H9 (cell line): ENCODE measurements at regions not wholly inside any gene's neighbourhood (a gene's known extent, or its start where the extent isn't known, plus 50 kb on each side); places are given as distances from the start of the nearest gene placed in this dataset.

Experiments
- DNase-seq: peaks from one replicate; pipeline ENCODE4 v3.0.0-alpha.2; 2017
- H2AFZ ChIP-seq: one replicate; pipeline ENCODE4 v1.6.1; 2013; ENCODE audit warnings: mild to moderate bottlenecking, low read length, control low read depth, moderate library complexity
- H2AK5ac ChIP-seq: 2 replicates; pipeline ENCODE4 v1.6.1; 2013; ENCODE audit warnings: low read length, control low read depth, mixed read lengths; ENCODE audit not compliant: insufficient read length
- H2BK120ac ChIP-seq: one replicate; pipeline ENCODE4 v1.6.1; 2013; ENCODE audit warnings: low read depth, mild to moderate bottlenecking, low read length, control low read depth, inconsistent platforms; ENCODE audit not compliant: poor library complexity, severe bottlenecking
- H2BK12ac ChIP-seq: 2 replicates; pipeline ENCODE4 v1.6.1; 2013; ENCODE audit warnings: low read length, control low read depth, mixed read lengths, low read depth; ENCODE audit not compliant: insufficient read length
- H2BK15ac ChIP-seq: 2 replicates; pipeline ENCODE4 v1.6.1; 2013; ENCODE audit warnings: low read depth, low read length, control low read depth
- H2BK20ac ChIP-seq: one replicate; pipeline ENCODE4 v1.6.1; 2013; ENCODE audit warnings: low read depth, mild to moderate bottlenecking, low read length, control low read depth, inconsistent platforms; ENCODE audit not compliant: poor library complexity, severe bottlenecking
- H2BK5ac ChIP-seq: 2 replicates; pipeline ENCODE4 v1.6.1; 2013; ENCODE audit warnings: low read length, control low read depth, mixed read lengths; ENCODE audit not compliant: insufficient read length
- H3K14ac ChIP-seq: 2 replicates; pipeline ENCODE4 v1.6.1; 2013; ENCODE audit warnings: low read length, control low read depth; ENCODE audit not compliant: insufficient read depth
- H3K18ac ChIP-seq: 2 replicates; pipeline ENCODE4 v1.6.1; 2013; ENCODE audit warnings: low read depth, mild to moderate bottlenecking, mixed read lengths, low read length, control low read depth; ENCODE audit not compliant: insufficient read length
- H3K23ac ChIP-seq: 2 replicates; pipeline ENCODE4 v1.6.1; 2013; ENCODE audit warnings: low read length, control low read depth, mixed read lengths, low read depth; ENCODE audit not compliant: insufficient read length
- H3K23me2 ChIP-seq: 2 replicates; pipeline ENCODE4 v1.6.1; 2013; ENCODE audit warnings: low read depth, mild to moderate bottlenecking, mixed read lengths, low read length, control low read depth; ENCODE audit not compliant: insufficient read length, poor library complexity, severe bottlenecking
- H3K27ac ChIP-seq: 2 replicates; pipeline ENCODE4 v1.5.1; 2013; ENCODE audit warnings: low read length, control low read depth, mixed read lengths, low read depth; ENCODE audit not compliant: insufficient read length
- H3K27me3 ChIP-seq: 2 replicates; pipeline ENCODE4 v1.6.1; 2013; ENCODE audit warnings: low read length, control low read depth, inconsistent platforms; ENCODE audit not compliant: insufficient read depth
- H3K4ac ChIP-seq: 2 replicates; pipeline ENCODE4 v1.6.1; 2013; ENCODE audit warnings: low read depth, mild to moderate bottlenecking, control low read depth, inconsistent platforms, low read length, moderate library complexity
- H3K4me1 ChIP-seq: 2 replicates; pipeline ENCODE4 v1.6.1; 2013; ENCODE audit warnings: low read length, control low read depth, inconsistent platforms; ENCODE audit not compliant: insufficient read depth
- H3K4me2 ChIP-seq: 2 replicates; pipeline ENCODE4 v1.6.1; 2013; ENCODE audit warnings: low read length, control low read depth, mixed read lengths; ENCODE audit not compliant: insufficient read length, insufficient read depth
- H3K56ac ChIP-seq: 2 replicates; pipeline ENCODE4 v1.6.1; 2013; ENCODE audit warnings: low read depth, mild to moderate bottlenecking, mixed read lengths, low read length, control low read depth; ENCODE audit not compliant: insufficient read length
- H3K79me1 ChIP-seq: 2 replicates; pipeline ENCODE4 v1.6.1; 2013; ENCODE audit warnings: low read depth, mild to moderate bottlenecking, moderate library complexity, low read length, control low read depth, inconsistent platforms; ENCODE audit not compliant: insufficient read depth, poor library complexity, severe bottlenecking
- H3K79me2 ChIP-seq: 2 replicates; pipeline ENCODE4 v1.6.1; 2013; ENCODE audit warnings: low read length, control low read depth, inconsistent platforms; ENCODE audit not compliant: insufficient read depth
- H3K9ac ChIP-seq: 2 replicates; pipeline ENCODE4 v1.6.1; 2013; ENCODE audit warnings: low read length, control low read depth, mixed read lengths; ENCODE audit not compliant: insufficient read length; ENCODE audit errors: extremely low read depth
- H3K9me3 ChIP-seq: one replicate; pipeline ENCODE4 v1.6.1; 2013; ENCODE audit warnings: low read depth, low read length, inconsistent platforms; ENCODE audit not compliant: control insufficient read depth
- H3T11ph ChIP-seq: one replicate; pipeline ENCODE4 v1.6.1; 2013; ENCODE audit warnings: mild to moderate bottlenecking, low read length, control low read depth, inconsistent platforms
- H4K20me1 ChIP-seq: one replicate; pipeline ENCODE4 v1.6.1; 2013; ENCODE audit not compliant: control insufficient read depth, insufficient read length, insufficient read depth
- H4K5ac ChIP-seq: 2 replicates; pipeline ENCODE4 v1.6.1; 2013; ENCODE audit warnings: low read depth, mild to moderate bottlenecking, mixed read lengths, low read length, control low read depth; ENCODE audit not compliant: insufficient read length
- H4K8ac ChIP-seq: replicated peaks from 2 replicates; pipeline ENCODE4 v1.6.1; 2013; ENCODE audit warnings: low read length, control low read depth, mixed read lengths, low read depth; ENCODE audit not compliant: insufficient read length
- H4K91ac ChIP-seq: 2 replicates; pipeline ENCODE4 v1.6.1; 2013; ENCODE audit warnings: low read depth, mild to moderate bottlenecking, moderate library complexity, mixed read lengths, low read length, control low read depth; ENCODE audit not compliant: insufficient read length
- H3K27ac Mint-ChIP-seq, 3 experiments: 2 replicates in 2 of 3; 3 replicates in 1 of 3; pipeline ENCODE4 v1.8.0; 2020 to 2021; ENCODE audit warnings: mixed read lengths in 3 of 3, mild to moderate bottlenecking in 1 of 3, moderate library complexity in 1 of 3
- H3K27me3 Mint-ChIP-seq: 2 replicates; pipeline ENCODE4 v1.8.0; 2021; ENCODE audit warnings: low read depth, mild to moderate bottlenecking, moderate library complexity, mixed read lengths
- H3K36me3 Mint-ChIP-seq, 3 experiments: 2 replicates in 2 of 3; 3 replicates in 1 of 3; pipeline ENCODE4 v1.8.0; 2020 to 2021; ENCODE audit warnings: low read depth in 3 of 3, mixed read lengths in 3 of 3; ENCODE audit not compliant: insufficient read depth in 1 of 3
- H3K4me1 Mint-ChIP-seq, 2 experiments: 2 replicates each; pipeline ENCODE4 v1.8.0; 2020; ENCODE audit warnings: mixed read lengths in 2 of 2
- H3K4me3 Mint-ChIP-seq, 2 experiments: 2 replicates in 1 of 2; 3 replicates in 1 of 2; pipeline ENCODE4 v1.8.0; 2020 to 2021; ENCODE audit warnings: mild to moderate bottlenecking in 2 of 2, mixed read lengths in 2 of 2, moderate library complexity in 1 of 2
- H3K9me3 Mint-ChIP-seq, 2 experiments: 2 replicates in 1 of 2; 3 replicates in 1 of 2; pipeline ENCODE4 v1.8.0; 2020; ENCODE audit warnings: mild to moderate bottlenecking in 2 of 2, mixed read lengths in 2 of 2, moderate library complexity in 1 of 2
- CTCF ChIP-seq: fragments of 200-600 bp; sonication (generic); conservative IDR thresholded peaks from 3 replicates; pipeline ENCODE4 v1.8.0; 2021; ENCODE audit warnings: antibody characterized with exemption, mild to moderate bottlenecking
- WGBS: extraction: QIAGEN DNeasy Blood & Tissue Kit; methylation state at CpG from one replicate; pipeline ENCODE4 v1.1.7; 2013; ENCODE audit warnings: missing lambda C conversion rate, low lambda C conversion rate, mixed read lengths; ENCODE audit not compliant: insufficient read length; ENCODE audit errors: extremely low coverage; 5-methylcytosine and 5-hydroxymethylcytosine counted together

GRCh38 chr14:55780156-55780946 lies 200.3 kb downstream of the KTN1 start:
- Histone ChIP-seq H3K9ac (no peak overlapping the region), H3K4me2 (no peak overlapping the region), H3K56ac (no peak overlapping the region), H3K4me1 (no peaks in the 10 kb centered on the region), H3K79me1 (no peaks in the 10 kb centered on the region), H2BK20ac (no peak overlapping the region), H4K91ac (no peak overlapping the region), H2BK5ac (no peak overlapping the region), H3K18ac (no peak overlapping the region), H4K8ac (no peak overlapping the region), H2BK120ac (no peak overlapping the region), H3K4ac (no peak overlapping the region), H3K79me2 (no peaks in the 10 kb centered on the region), H2AK5ac (no peak overlapping the region), H3T11ph (no peak overlapping the region), H3K14ac (no peak overlapping the region), H4K20me1 (no peaks in the 10 kb centered on the region), H2AFZ (no peak overlapping the region), H3K27ac (no peak overlapping the region), H4K5ac (no peak overlapping the region), H3K23me2 (no peaks in the 10 kb centered on the region), H2BK15ac (no peak overlapping the region), H3K9me3 (no peaks in the 10 kb centered on the region), H2BK12ac (no peak overlapping the region), H3K23ac (no peak overlapping the region), H3K27me3 (no peaks in the 10 kb centered on the region)
- Mint-ChIP-seq H3K9me3 (no peaks in the 10 kb centered on the region), H3K4me3 (no peak overlapping the region), H3K4me1 (no peaks in the 10 kb centered on the region), H3K27me3 (0 out of 2 replicates have a peak, but pooled peaks cover 3% of the 10 kb centered on the region), H3K27ac (no peak overlapping the region), H3K36me3 (no peaks in the 10 kb centered on the region)
- DNase-seq = no peak
- no peak for TF ChIP-seq CTCF
- no CpG with 5 or more reads among the region's 8 CpGs for WGBS
